B cell (primary cell): ENCODE measurements at regions not wholly inside any gene's neighbourhood (a gene's known extent, or its start where the extent isn't known, plus 50 kb on each side); places are given as distances from the start of the nearest gene placed in this dataset.

Experiments used
- ATAC-seq: fragments of 200-7000 bp; cut with Tn5 transposase; one replicate; pipeline ENCODE4 v1.10.0; 2021; ENCODE audit warnings: low read depth, mild to moderate bottlenecking, moderate number of reproducible peaks, moderate library complexity
- CTCF ChIA-PET: fragments of 350-600 bp; sonication (Branson Sonifier 250); formaldehyde crosslinking; loops from one replicate; lab custom pipeline; 2021; ENCODE audit warnings: antibody characterized with exemption, inconsistent platforms; lab: Charles Lee
- POLR2A ChIA-PET: fragments of 350-600 bp; sonication (Branson Sonifier 250); formaldehyde crosslinking; loops from one replicate; lab custom pipeline; 2021; ENCODE audit warnings: antibody characterized with exemption; lab: Charles Lee
- DNase-seq: peaks from one replicate; pipeline ENCODE4 v3.0.0; 2013
- H2AFZ ChIP-seq: 2 replicates; pipeline ENCODE4 v1.6.1; 2012; ENCODE audit warnings: mild to moderate bottlenecking, low read depth, low read length; ENCODE audit not compliant: insufficient read depth, poor library complexity, severe bottlenecking
- H3K27ac ChIP-seq, 2 donors: 1 replicate in 1 of 2; 2 replicates in 1 of 2; pipeline ENCODE4 v1.5.1; 2012 to 2013; ENCODE audit warnings: low read length in 2 of 2, mild to moderate bottlenecking in 2 of 2, moderate library complexity in 1 of 2
- H3K27me3 ChIP-seq, 4 experiments: fragments of 200-600 bp in 1 of 4; sonication (generic) in 1 of 4; replicated peaks in 1 of 4; 1 replicate in 2 of 4; 2 replicates in 2 of 4; pipeline versions ENCODE4 v1.6.1 to v1.7.0; 2013 to 2016; ENCODE audit warnings: low read length in 3 of 4, mild to moderate bottlenecking in 2 of 4, mixed read lengths in 1 of 4, moderate library complexity in 1 of 4; ENCODE audit not compliant: insufficient read depth in 4 of 4, control insufficient read depth in 3 of 4; ENCODE audit errors: control extremely low read depth in 1 of 4
- H3K36me3 ChIP-seq, 2 experiments: replicated peaks in 1 of 2; 1 replicate in 1 of 2; 2 replicates in 1 of 2; pipeline versions ENCODE4 v1.6.1 to v1.7.1; 2013; ENCODE audit warnings: low read length in 1 of 2; ENCODE audit not compliant: insufficient read depth in 2 of 2, control insufficient read depth in 1 of 2; ENCODE audit errors: control extremely low read depth in 1 of 2, extremely low read depth in 1 of 2
- H3K4me1 ChIP-seq, 2 donors: fragments of 200-600 bp in 1 of 2; sonication (generic) in 1 of 2; 1 replicate in 1 of 2; 2 replicates in 1 of 2; pipeline versions ENCODE4 v1.5.1 to v1.6.1; 2013 to 2017; ENCODE audit warnings: low read length in 2 of 2; ENCODE audit not compliant: control insufficient read depth in 2 of 2, insufficient read depth in 2 of 2
- H3K4me2 ChIP-seq: replicated peaks from 2 replicates; pipeline ENCODE3; 2012; ENCODE audit warnings: mild to moderate bottlenecking, low read depth, low read length; ENCODE audit not compliant: poor library complexity, severe bottlenecking
- H3K4me3 ChIP-seq, 5 experiments: fragments of 200-600 bp in 1 of 5; sonication (generic) in 1 of 5; 1 replicate in 3 of 5; 2 replicates in 2 of 5; pipeline versions ENCODE4 v1.5.1 to v1.7.0; 2011 to 2016; ENCODE audit warnings: low read length in 4 of 5, mild to moderate bottlenecking in 4 of 5, low read depth in 2 of 5, control low read depth in 1 of 5, moderate library complexity in 1 of 5; ENCODE audit not compliant: insufficient read depth in 1 of 5; ENCODE audit errors: control extremely low read depth in 1 of 5, extremely low read depth in 1 of 5
- H3K79me2 ChIP-seq: fragments of 200-600 bp; sonication (generic); one replicate; pipeline ENCODE4 v1.6.0; 2016; ENCODE audit warnings: low read length; ENCODE audit not compliant: control insufficient read depth, insufficient read depth
- H3K9ac ChIP-seq: fragments of 200-600 bp; sonication (generic); 2 replicates; pipeline ENCODE4 v1.6.1; 2017; ENCODE audit warnings: mild to moderate bottlenecking, low read length, moderate library complexity
- H3K9me3 ChIP-seq, 3 donors: one replicate each; pipeline versions ENCODE4 v1.6.1 to v1.7.1; 2013; ENCODE audit warnings: low read length in 2 of 3; ENCODE audit not compliant: control insufficient read depth in 2 of 3, insufficient read depth in 1 of 3; ENCODE audit errors: control extremely low read depth in 1 of 3
- H4K20me1 ChIP-seq: 2 replicates; pipeline ENCODE4 v1.6.0; 2012; ENCODE audit warnings: mild to moderate bottlenecking, low read length; ENCODE audit not compliant: insufficient read depth, control insufficient read depth, poor library complexity, severe bottlenecking
- H3K27ac Mint-ChIP-seq: one replicate; pipeline ENCODE4 v1.8.0; 2021; ENCODE audit warnings: mixed read lengths
- H3K27me3 Mint-ChIP-seq: one replicate; pipeline ENCODE4 v1.8.0; 2021; ENCODE audit warnings: mixed read lengths
- H3K4me1 Mint-ChIP-seq: one replicate; pipeline ENCODE4 v1.8.0; 2021; ENCODE audit warnings: mixed read lengths
- H3K4me3 Mint-ChIP-seq: one replicate; pipeline ENCODE4 v1.8.0; 2021; ENCODE audit warnings: mixed read lengths
- H3K9me3 Mint-ChIP-seq: one replicate; pipeline ENCODE4 v1.8.0; 2022; ENCODE audit warnings: mixed read lengths; ENCODE audit not compliant: insufficient read depth
- CTCF ChIP-seq: fragments of 200-600 bp; IDR thresholded peaks from one replicate; pipeline ENCODE4 v1.8.0; 2022; ENCODE audit warnings: antibody characterized with exemption, mild to moderate bottlenecking
- EZH2 ChIP-seq: IDR thresholded peaks from 2 replicates; pipeline ENCODE4 v1.6.1; 2012; ENCODE audit warnings: borderline replicate concordance, low read depth, mild to moderate bottlenecking, moderate library complexity, low read length; ENCODE audit not compliant: insufficient read depth, poor library complexity, severe bottlenecking
- WGBS: methylation state at CpG from one replicate; pipeline ENCODE4 v1.1.5; 2013; ENCODE audit warnings: missing lambda C conversion rate; ENCODE audit not compliant: insufficient coverage; 5-methylcytosine and 5-hydroxymethylcytosine counted together
- intact Hi-C: fragments of 100-400 bp; cut with micrococcal nuclease; formaldehyde crosslinking; loops from one replicate; pipeline ENCODE4 v1.10.0; 2022

GRCh38 chr13:112251930-112252585 is 124.1 kb upstream of the SPACA7 start:
- H3K9me3 ChIP-seq, result peaks cover 0 to 31% (median 0%) of the 10 kb centered on the region in 3 donors
- Mint-ChIP-seq H3K4me1 (no peaks in the 10 kb centered on the region), H3K9me3 (peaks cover 4% of the 10 kb centered on the region), H3K27ac (no peak overlapping the region), H3K27me3 (peaks cover 10% of the 10 kb centered on the region), H3K4me3 (no peak overlapping the region)
- intact Hi-C loops, result no loop called here
- no peaks in the 10 kb centered on the region for H4K20me1 ChIP-seq
- no peaks in the 10 kb centered on the region for H3K4me1 ChIP-seq
- H3K9ac ChIP-seq, result no peak overlapping the region
- DNase-seq (no peak), ATAC-seq (no peak)
- 92% methylated on average over 24 of the region's 27 CpGs for WGBS
- no peak for TF ChIP-seq CTCF
- no peak for TF ChIP-seq EZH2
- no peak overlapping the region for H3K4me2 ChIP-seq
- H3K36me3 ChIP-seq, result no peaks in the 10 kb centered on the region
- H2AFZ ChIP-seq, result no peak overlapping the region
- no peaks in the 10 kb centered on the region for H3K79me2 ChIP-seq
- no peak overlapping the region for H3K4me3 ChIP-seq
- no peak overlapping the region for H3K27ac ChIP-seq
- ChIA-PET POLR2A (no interaction called here), CTCF (no interaction called here)
- no peaks in the 10 kb centered on the region for H3K27me3 ChIP-seq

GRCh38 chr13:112252804-112253590 is 123.2 kb upstream of the SPACA7 start:
- Histone ChIP-seq H3K4me3 (no peak overlapping the region), H3K4me2 (no peak overlapping the region), H2AFZ (no peak overlapping the region), H3K9me3 (peaks cover 0 to 29% (median 0%) of the 10 kb centered on the region in 3 donors), H3K36me3 (no peaks in the 10 kb centered on the region), H3K9ac (no peak overlapping the region), H3K79me2 (no peaks in the 10 kb centered on the region), H3K4me1 (no peaks in the 10 kb centered on the region), H3K27ac (no peak overlapping the region), H3K27me3 (no peaks in the 10 kb centered on the region), H4K20me1 (no peaks in the 10 kb centered on the region)
- CTCF ChIA-PET, result no interaction called here
- no peak overlapping the region for H3K27ac Mint-ChIP-seq
- ATAC-seq (no peak), DNase-seq (no peak)
- no peak overlapping the region for H3K4me3 Mint-ChIP-seq
- 90% methylated on average over 28 of the region's 29 CpGs for WGBS
- POLR2A ChIA-PET, result no interaction called here
- H3K4me1 Mint-ChIP-seq, result no peaks in the 10 kb centered on the region
- peaks cover 10% of the 10 kb centered on the region for H3K27me3 Mint-ChIP-seq
- peaks cover 4% of the 10 kb centered on the region for H3K9me3 Mint-ChIP-seq
- intact Hi-C loops, result no loop called here
- TF ChIP-seq CTCF (no peak), EZH2 (no peak)
